Astrocyte of the spinal cord (primary cell): ENCODE measurements at regions not wholly inside any gene's neighbourhood (a gene's known extent, or its start where the extent isn't known, plus 50 kb on each side); places are given as distances from the start of the nearest gene placed in this dataset.

ENCODE experiments used
- DNase-seq: peaks from one replicate; pipeline ENCODE4 v3.0.0; 2011; ENCODE audit warnings: low read depth, low spot score
- H3K4me3 ChIP-seq: 2 replicates; pipeline ENCODE4 v1.5.1; 2011; ENCODE audit warnings: low read depth, mild to moderate bottlenecking, low read length, moderate library complexity
- CTCF ChIP-seq: IDR thresholded peaks from 2 replicates; pipeline ENCODE4 v1.5.1; 2012; ENCODE audit warnings: low read depth, mild to moderate bottlenecking, low read length, inconsistent platforms
- in situ Hi-C: cut with HindIII; loops from 2 replicates; pipeline ENCODE4 v1.10.0; 2017; ENCODE audit warnings: low sequenced_read_pairs

GRCh38 chr6:98759459-98759858 lies 74.9 kb upstream of the POU3F2 start:
- no peak for DNase-seq
- TF ChIP-seq CTCF: no peak
- in situ Hi-C loops: no loop called here
- H3K4me3 ChIP-seq: no peak overlapping the region

DNA sequence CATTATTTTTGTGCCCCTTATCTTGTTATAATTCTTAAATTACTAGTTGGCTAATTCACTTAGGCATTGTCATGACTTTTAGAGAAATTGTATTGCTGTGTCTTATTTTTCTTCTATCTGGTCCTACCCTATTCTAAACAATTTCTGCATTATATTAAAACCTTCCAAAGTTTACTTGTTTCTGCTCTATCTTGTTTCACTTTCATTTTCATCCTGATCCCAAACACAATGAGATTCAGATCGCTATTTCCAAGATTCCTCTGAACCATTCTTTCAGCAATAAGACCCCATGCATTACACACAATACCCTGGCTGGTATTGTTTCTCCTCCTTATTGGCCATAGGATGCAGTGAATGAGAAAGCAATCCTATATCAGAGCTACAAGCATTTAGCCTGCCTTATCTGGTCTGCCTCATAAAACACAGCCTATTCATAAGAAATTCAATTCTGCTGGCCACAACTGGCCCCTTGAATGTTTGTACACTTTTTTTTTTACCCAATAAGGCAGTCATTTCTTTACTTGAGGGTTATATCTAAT lies 69.9 kb upstream of the POU3F2 start:
- DNase-seq: peak; percentile 28
- TF ChIP-seq CTCF: no peak
- in situ Hi-C loops: no loop called here
- peak overlapping the region; percentile 16 for H3K4me3 ChIP-seq

DNA sequence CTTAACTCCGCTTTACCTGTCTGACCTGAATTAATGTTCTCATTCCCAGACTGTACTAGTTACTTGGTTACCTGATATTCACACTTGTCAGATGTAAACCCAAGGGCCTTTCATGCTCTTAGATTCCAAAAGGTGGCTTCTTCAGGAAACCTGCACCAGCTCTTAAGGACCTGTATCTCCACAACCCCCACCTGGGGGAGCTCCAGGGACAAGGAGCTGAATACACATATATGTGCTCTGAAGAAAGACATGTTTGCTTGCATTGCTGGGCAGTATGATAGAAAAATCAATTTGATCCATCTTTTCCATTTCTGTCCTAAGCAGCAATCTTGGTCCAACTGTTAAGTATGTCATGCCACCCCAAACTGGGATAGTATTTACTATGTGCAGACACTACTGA lies 64.8 kb upstream of the POU3F2 start:
- no peak overlapping the region for H3K4me3 ChIP-seq
- TF ChIP-seq CTCF: peak; percentile 28
- peak; percentile 36 for DNase-seq
- in situ Hi-C loops: no loop called here

GRCh38 chr6:98775205-98775604 lies 59.2 kb upstream of the POU3F2 start:
- DNase-seq: no peak
- no peak overlapping the region for H3K4me3 ChIP-seq
- in situ Hi-C loops: no loop called here
- no peak for TF ChIP-seq CTCF

DNA sequence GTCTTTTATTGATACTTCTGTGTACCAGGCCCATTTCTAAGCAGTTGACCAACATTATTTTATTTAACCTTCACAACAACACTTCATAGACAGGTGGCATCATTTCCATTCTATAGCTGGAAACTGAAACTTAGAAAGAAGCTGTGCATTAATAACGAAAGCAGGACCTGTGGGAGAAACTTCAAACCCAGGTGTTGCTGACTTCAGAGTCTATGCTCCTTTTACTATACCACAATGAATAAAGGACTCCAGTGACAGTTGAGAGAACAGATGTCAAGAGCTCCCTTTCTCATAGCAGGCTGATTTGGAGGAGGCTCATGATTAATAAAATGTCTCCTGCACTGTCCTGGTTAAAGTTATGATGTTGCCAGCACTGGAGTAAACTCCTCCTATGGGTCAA lies 56.6 kb upstream of the POU3F2 start:
- no peak overlapping the region for H3K4me3 ChIP-seq
- no peak for DNase-seq
- TF ChIP-seq CTCF: no peak
- in situ Hi-C loops: no loop called here

- in situ Hi-C loops: no loop called here
- no peak overlapping the region for H3K4me3 ChIP-seq
- no peak for TF ChIP-seq CTCF
- no peak for DNase-seq
These were observed 54.8 kb upstream of the POU3F2 start for GRCh38 chr6:98779618-98780017.

DNA sequence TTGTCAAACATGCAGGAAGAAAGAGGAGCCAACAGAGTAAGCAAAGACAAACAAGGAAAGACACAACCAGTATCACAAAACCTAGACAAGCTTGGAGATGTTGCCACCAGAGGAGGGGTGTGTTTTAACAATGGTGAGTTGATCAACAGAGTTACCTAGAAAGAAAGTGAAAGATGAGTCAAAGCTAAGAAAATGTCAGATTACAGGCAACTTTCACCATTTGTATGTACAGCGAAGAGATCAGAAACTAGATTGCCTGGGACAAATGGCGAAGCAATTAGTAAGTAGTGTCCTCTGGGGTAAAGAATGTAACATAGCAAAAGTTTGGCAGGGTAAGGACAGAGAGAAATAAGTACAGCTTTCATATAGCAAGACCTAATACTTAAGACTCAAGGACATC lies 51.6 kb upstream of the POU3F2 start:
- TF ChIP-seq CTCF: no peak
- H3K4me3 ChIP-seq: no peak overlapping the region
- DNase-seq: no peak
- in situ Hi-C loops: no loop called here
